Fibroblast of pulmonary artery (primary cell): ENCODE measurements at regions not wholly inside any gene's neighbourhood (a gene's known extent, or its start where the extent isn't known, plus 50 kb on each side); places are given as distances from the start of the nearest gene placed in this dataset.

Experiments used
- DNase-seq: peaks from one replicate; pipeline ENCODE4 v3.0.0-alpha.2; 2010; ENCODE audit warnings: low read depth
- H3K4me3 ChIP-seq: replicated peaks from 2 replicates; pipeline ENCODE4 v1.5.1; 2011; ENCODE audit warnings: low read depth, mild to moderate bottlenecking, control low read depth, low read length, moderate library complexity
- CTCF ChIP-seq: IDR thresholded peaks from 2 replicates; pipeline ENCODE4 v1.5.1; 2011; ENCODE audit warnings: mild to moderate bottlenecking, control low read depth, low read length, inconsistent platforms; ENCODE audit errors: missing control alignments

- DNase-seq = peak; percentile 42
- TF ChIP-seq CTCF = no peak
- H3K4me3 ChIP-seq = no peak overlapping the region
These were observed 129.9 kb upstream of the FRMD6 start for GRCh38 chr14:51521764-51522163.

- DNase-seq = no peak
- H3K4me3 ChIP-seq = no peak overlapping the region
- no peak for TF ChIP-seq CTCF
These were observed 128.5 kb upstream of the FRMD6 start for GRCh38 chr14:51523243-51523642.

- H3K4me3 ChIP-seq = no peak overlapping the region
- no peak for TF ChIP-seq CTCF
- DNase-seq = no peak
These were observed 126.0 kb upstream of the FRMD6 start for GRCh38 chr14:51525739-51526138.

DNA sequence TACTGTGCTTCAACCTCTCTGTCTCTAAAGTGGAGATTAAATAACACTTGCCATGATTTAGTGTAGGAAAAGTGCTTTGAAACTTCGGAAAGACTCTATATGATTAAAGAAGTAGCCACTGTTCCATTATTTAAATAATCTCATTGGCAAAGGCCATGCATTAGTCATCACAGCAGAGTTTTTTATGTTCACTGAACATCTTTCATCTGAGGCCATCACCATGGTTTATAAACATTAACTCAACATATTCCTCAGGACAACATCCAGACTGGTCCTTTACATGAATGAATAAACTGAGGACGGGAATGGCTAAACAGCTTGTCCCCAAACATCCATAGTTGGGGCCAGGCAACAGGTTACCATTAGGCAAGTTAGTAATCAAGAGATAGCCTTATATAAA lies 124.6 kb upstream of the FRMD6 start:
- no peak for TF ChIP-seq CTCF
- DNase-seq = peak; percentile 62
- H3K4me3 ChIP-seq = no peak overlapping the region

DNA sequence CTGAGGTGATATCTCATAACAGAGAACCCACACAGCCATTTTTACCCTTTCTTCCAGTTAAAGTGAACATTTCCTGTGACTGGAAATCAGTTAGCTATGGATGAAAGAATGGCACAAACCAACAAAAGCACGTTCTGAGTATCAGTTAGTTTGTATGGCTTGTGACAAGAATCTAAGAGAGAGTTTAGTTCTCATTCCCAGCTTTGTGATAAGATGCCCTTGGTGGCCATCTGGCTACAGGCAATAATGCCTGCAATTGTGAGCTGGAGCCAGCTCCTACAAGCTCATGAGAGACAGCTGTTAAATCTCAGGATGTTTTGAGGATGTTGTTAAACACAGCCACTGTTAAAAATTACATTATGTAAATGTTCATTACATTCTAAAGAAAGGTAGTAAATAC lies 122.0 kb upstream of the FRMD6 start:
- no peak for TF ChIP-seq CTCF
- H3K4me3 ChIP-seq = no peak overlapping the region
- DNase-seq = no peak

DNA sequence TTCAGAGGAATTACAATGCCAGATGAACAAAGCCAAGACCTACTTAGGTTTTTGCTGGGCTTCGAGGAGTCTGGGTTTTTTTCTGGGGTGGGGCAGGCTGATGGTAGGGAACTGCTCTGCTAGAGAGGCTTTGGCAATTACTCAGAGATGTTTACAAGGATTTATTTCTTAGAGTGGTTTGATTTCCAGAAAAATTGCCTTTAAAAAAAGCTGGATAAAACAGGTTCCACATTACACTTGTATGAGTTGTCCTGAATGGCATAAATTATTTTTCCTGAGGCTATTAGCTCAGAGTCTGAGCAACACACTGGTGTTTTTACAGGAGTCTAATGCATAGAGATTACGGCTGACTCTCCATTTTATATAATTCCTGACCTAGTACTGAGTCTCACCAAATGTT lies 118.5 kb upstream of the FRMD6 start:
- DNase-seq = no peak
- no peak for TF ChIP-seq CTCF
- H3K4me3 ChIP-seq = no peak overlapping the region

DNA sequence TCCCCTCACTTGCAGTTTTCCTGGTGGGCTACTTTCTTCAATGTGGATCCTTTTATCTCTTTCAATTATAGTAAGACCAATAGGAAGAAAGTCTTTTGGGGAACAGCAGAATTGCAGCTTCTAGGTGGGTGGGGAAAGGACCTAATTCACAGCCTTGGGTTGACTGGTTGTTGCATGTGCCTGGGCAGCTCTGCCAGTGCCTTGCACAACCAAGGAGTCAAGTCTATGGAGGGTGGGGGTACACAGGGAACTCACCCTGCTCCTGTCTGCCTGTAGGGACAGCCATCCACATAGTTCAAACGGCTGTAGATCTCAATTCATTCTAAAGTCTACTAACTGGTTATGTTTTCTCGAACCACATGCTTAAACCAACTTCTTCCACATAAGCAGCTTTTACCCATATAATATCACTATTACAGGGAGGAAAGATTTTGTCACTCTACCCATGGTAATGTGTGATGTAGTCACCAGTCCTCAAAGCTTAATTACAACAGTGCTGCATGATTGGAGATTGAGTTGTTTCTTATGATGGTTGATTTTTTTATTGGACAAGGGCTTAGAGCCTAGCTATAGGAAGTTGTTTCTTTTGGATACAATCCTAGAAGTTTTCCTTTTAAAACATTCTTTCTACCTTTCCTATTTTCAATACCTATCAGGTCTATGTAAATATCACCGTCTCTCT lies 117.7 kb upstream of the FRMD6 start:
- DNase-seq = no peak
- no peak overlapping the region for H3K4me3 ChIP-seq
- no peak for TF ChIP-seq CTCF
